Posterior vena cava (tissue), 2 donors: ENCODE measurements at regions not wholly inside any gene's neighbourhood (a gene's known extent, or its start where the extent isn't known, plus 50 kb on each side); places are given as distances from the start of the nearest gene placed in this dataset.
"Not testable (repeated sequence)": the region's sequence is repeated elsewhere in the genome, so short reads cannot be mapped to it uniquely, and the experiment has no call there.

Source experiments
- DNase-seq: peaks from one replicate; pipeline ENCODE4 v3.0.0-alpha.2; 2020; ENCODE audit warnings: low spot score
- intact Hi-C, 2 donors: fragments of 100-400 bp; cut with DNase I; formaldehyde crosslinking; loops; one replicate each; pipeline versions ENCODE4 v1.14.1 to v1.14.2; 2022 to 2023
- donor health status: DM: yes; HTN: yes; CAD: no.
- donor health status: DM: yes; HTN: yes; CAD: no.

GRCh38 chr18:30743033-30743432 lies 299.5 kb downstream of the DSC3 start:
- intact Hi-C loops: no loop called here
- no peak for DNase-seq

- no peak for DNase-seq
- intact Hi-C loops: no loop called here
Observed at GRCh38 chr18:30730915-30731314, 311.6 kb downstream of the DSC3 start.

- no peak for DNase-seq
- intact Hi-C loops: no loop called here
Observed at GRCh38 chr18:30727849-30728248, 314.7 kb downstream of the DSC3 start.

GRCh38 chr18:30713299-30713698 lies 329.2 kb downstream of the DSC3 start:
- DNase-seq: no peak
- intact Hi-C loops: no loop called here

GRCh38 chr18:30712383-30712782 lies 330.2 kb downstream of the DSC3 start:
- no peak for DNase-seq
- intact Hi-C loops: no loop called here

GRCh38 chr18:30709595-30709994 lies 332.9 kb downstream of the DSC3 start:
- DNase-seq: no peak
- intact Hi-C loops: no loop called here

GRCh38 chr18:30705943-30706342 lies 336.6 kb downstream of the DSC3 start:
- intact Hi-C loops: no loop called here
- DNase-seq: no peak

- intact Hi-C loops: no loop called here
- no peak for DNase-seq
Observed at GRCh38 chr18:30698571-30698970, 344.0 kb downstream of the DSC3 start.

- no peak for DNase-seq
- intact Hi-C loops: no loop called here
Observed at GRCh38 chr18:30696201-30696600, 346.3 kb downstream of the DSC3 start.

GRCh38 chr18:30694773-30695172 lies 347.8 kb downstream of the DSC3 start:
- DNase-seq: no peak
- intact Hi-C loops: no loop called here

- intact Hi-C loops: no loop called here
Observed at GRCh38 chr18:30689216-30689615, 353.3 kb downstream of the DSC3 start.

GRCh38 chr18:30687501-30687900 lies 355.0 kb downstream of the DSC3 start:
- intact Hi-C loops: no loop called here
- no peak for DNase-seq

More at GRCh38 chr18:30689216-30689615, 353.3 kb downstream of the DSC3 start:
- no peak for DNase-seq

- no peak for DNase-seq
- intact Hi-C loops: no loop called here
Observed at GRCh38 chr18:30684825-30685481, 357.6 kb downstream of the DSC3 start.

- no peak for DNase-seq
- intact Hi-C loops: no loop called here
Observed at GRCh38 chr18:30683836-30684235, 358.7 kb downstream of the DSC3 start.

GRCh38 chr18:30682672-30683071 lies 359.9 kb downstream of the DSC3 start:
- no peak for DNase-seq
- intact Hi-C loops: no loop called here

- intact Hi-C loops: no loop called here
- no peak for DNase-seq
Observed at GRCh38 chr18:30679285-30679930, 363.1 kb downstream of the DSC3 start.

- DNase-seq, intact Hi-C loops: not testable (repeated sequence)
Observed at GRCh38 chr18:30677813-30678212, 364.7 kb downstream of the DSC3 start.

- intact Hi-C loops: no loop called here
- no peak for DNase-seq
Observed at GRCh38 chr18:30676053-30676480, 366.5 kb downstream of the DSC3 start.

GRCh38 chr18:30675493-30675892 lies 367.0 kb downstream of the DSC3 start:
- intact Hi-C loops: no loop called here
- DNase-seq: no peak

- intact Hi-C loops: no loop called here
- no peak for DNase-seq
Observed at GRCh38 chr18:30675072-30675471, 367.5 kb downstream of the DSC3 start.

- intact Hi-C loops: no loop called here
- DNase-seq: no peak
Observed at GRCh38 chr18:30674596-30674995, 367.9 kb downstream of the DSC3 start.
